Activated T-cell treated with anti-CD3 and anti-CD28 coated beads for 4 hours (primary cell): ENCODE measurements at regions not wholly inside any gene's neighbourhood (a gene's known extent, or its start where the extent isn't known, plus 50 kb on each side); places are given as distances from the start of the nearest gene placed in this dataset.
"Not testable (repeated sequence)": the region's sequence is repeated elsewhere in the genome, so short reads cannot be mapped to it uniquely, and the experiment has no call there.

Experiments
- DNase-seq: peaks from one replicate; pipeline ENCODE4 v3.0.0-alpha.2; 2020

- DNase-seq, result no peak
Observed at GRCh38 chr12:131425112-131426075, 285.5 kb upstream of the SFSWAP start.

GRCh38 chr12:131428091-131428685 is 282.7 kb upstream of the SFSWAP start:
- DNase-seq, result no peak

DNA sequence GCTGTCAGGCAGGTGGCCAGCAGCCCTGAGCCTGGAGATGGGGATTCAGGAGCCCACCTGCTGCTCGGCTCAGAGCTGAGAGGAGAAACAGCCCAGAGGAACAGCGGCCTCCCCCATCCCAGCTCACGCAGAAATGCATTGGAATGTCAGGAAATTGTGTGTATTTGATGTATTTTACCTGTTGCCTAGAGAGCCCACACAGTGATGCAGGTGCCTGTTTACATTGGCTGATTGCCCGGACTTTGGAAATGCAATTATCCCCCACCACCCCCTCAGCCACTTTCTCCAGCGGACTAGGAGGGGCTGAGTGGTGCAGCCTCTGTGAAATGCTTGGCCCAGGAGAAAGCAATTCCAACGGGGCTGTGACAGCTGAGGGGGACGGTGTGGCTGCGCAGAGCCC is 281.7 kb upstream of the SFSWAP start:
- not testable (repeated sequence) for DNase-seq

DNA sequence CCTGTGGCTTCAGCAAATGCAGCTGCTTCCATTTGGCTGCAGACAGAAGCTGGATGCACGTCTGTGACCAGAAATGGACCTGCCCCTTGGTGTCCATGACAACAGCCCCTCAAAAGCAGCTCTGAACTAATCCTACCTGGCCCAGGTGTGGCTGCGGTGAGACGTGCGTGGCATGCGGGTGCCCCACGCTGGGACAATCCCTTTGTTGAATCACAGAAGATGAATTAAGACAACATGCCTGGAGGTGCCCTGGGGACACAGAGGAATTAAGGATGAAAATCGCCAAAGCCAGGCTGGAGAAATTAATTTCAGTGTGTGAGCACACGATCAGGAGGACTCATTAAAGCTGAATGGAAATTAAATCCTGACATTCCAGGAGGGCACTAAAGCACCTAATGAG is 281.2 kb upstream of the SFSWAP start:
- DNase-seq, result not testable (repeated sequence)

DNA sequence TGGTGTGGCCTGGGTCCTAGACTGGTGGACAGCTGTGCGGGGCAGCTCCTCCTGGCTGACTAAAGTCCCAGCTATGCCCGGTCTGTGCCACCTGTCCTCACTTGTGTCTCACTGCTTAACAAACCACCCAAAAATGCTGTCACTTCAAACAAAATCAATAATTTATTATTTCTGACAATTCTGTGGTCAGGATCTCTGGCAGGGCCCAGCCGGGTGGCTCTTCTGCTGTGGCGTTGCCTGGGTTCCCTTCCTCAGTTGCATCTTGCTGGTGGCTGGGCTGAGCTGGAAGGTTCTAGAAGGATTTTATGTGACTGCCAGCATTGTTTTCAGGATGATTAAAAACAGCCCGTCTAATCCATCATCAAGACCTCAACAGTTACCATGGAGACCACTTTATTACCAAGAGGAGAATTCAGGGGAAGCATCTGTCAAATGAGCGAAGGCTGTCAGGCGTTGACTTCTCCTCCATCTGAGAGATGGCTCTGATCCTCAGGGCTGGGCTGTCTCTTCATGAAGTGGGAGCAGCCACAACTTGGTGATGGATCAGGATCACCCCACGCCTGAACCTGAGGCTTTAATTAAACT is 280.6 kb upstream of the SFSWAP start:
- no peak for DNase-seq

DNA sequence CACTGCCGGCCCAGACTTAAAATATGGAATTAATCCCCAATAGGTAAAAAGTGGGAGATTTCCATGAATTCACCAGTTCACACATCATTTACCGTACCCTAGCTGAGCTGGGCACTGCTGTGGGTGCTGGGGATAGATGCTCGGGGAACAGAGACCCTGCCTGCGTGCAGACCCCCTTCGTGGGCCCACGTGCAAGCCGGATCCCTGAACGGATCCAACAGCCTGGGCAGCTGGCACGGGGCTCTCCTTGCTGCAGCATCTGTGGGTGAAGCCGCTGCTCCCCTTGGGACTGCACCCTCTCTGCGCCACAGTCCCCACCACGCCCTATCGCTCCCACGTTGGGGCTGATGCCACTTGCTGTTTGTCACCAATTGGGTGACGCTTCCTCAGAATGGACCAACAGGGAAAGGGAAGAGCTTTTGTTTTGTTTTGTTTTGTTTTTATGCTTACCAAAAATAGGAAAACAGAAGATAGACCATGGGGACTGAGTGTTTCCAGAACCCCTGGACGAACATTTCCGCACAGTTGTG is 279.7 kb upstream of the SFSWAP start:
- not testable (repeated sequence) for DNase-seq

DNA sequence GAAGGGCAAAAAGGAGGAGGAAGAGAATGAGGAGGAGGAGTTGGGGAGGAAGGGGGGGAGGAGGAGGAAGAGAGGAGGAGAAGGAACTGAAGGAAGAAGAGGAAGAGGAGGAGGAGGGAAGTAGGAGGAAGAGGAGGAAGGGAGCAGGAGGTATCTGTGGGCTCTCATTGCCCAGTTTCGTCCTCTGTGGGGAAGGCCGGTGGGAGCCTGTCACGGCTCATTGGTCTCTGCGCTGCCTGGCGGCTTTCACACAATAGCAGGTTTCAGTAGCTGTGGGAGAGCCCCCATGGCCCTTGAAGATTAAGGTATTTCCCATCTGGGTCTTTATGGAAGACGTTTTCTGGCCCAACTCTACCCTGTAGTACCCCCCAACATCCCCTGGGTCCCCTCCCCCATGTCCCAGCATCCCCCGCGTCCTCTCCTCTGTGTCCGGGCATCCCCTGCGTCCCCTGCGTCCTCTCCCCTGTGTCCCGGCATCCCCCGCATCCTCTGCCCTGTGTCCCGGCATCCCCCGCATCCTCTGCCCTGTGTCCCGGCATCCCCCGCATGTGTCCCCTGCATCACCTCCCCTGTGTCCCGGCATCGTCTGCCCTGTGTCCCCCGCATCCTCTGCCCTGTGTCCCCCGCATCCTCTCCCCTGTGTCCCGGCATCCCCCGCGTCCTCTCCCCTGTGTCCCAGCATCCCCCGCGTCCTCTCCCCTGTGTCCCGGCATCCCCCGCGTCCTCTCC is 278.2 kb upstream of the SFSWAP start:
- no peak for DNase-seq

DNA sequence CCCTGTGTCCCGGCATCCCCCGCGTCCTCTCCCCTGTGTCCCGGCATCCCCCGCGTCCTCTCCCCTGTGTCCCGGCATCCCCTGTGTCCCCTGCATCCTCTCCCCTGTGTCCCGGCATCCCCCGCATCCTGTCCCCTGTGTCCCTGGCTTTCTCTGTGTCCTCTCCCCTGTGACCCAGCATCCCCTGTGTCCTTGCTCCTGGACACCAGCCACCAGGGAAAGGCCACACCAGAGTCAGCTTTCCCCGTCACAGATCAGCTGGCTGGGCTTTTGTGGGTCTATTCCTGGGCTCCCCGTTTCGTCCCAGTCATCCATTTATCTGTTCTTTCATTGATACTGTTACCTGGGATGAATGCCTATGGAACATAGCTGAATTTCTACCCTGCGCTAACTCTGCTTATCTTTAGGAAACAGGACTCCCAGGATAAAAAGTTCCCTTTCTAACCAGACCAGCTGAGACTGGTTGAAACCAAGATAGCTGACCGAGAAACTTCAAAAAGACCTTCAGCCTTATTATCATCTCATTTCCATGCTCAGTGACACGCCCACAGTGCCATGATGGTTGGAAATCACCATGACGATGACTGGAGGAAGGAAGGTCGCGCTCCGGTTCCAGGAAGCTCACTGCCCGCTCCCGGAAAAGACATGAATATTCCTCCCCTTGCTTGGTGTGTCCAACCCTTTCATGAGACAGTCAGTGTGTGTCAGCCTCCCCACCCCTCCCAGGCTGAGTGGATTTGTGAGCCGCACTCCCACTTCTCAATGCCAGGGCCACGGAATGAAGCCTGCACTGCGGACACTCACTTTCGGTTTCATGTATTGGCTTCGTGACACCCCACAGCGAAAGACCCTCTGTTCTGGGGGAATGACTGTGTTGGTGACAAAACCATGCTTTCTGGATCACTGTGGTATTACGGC is 276.4 kb upstream of the SFSWAP start:
- DNase-seq, result no peak

DNA sequence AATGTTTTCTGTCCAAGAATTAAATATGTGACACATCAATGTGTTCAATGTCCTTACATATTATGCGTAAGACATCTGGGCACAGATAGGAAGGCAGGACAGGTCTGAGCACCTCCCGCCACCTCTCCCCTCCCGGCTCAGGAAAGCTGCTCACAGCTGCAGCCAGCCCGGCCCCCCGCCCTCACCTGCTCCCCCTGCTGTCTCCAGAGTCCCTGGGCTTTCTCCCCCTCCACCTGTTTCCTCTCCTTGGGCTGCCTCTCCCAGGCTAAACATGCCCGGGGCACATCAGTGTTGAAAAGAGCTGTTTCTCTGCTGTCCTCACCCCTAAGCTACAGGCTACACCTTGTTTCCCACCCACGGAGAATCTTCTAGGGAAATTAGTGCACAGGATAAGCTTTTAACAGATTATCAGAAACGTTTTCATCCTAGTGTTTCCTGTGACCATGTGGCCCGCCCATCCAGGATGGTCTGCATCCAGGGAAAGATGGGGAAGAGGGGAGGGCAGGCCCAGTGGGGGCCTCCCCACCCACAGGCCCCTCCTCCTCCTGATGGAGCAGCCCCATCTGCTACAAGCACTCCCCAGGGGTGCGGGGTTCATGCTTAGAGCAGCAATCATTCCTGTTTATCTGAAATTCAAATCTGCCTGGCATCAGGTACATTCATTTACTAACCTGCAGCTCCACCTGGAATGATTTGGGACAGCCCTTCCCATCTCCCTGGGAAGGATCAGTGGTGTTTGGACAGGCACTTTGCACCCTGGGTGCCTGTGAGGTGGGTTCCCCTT is 273.8 kb upstream of the SFSWAP start:
- no peak for DNase-seq

GRCh38 chr12:131437706-131438492 is 273.0 kb upstream of the SFSWAP start:
- DNase-seq, result no peak

DNA sequence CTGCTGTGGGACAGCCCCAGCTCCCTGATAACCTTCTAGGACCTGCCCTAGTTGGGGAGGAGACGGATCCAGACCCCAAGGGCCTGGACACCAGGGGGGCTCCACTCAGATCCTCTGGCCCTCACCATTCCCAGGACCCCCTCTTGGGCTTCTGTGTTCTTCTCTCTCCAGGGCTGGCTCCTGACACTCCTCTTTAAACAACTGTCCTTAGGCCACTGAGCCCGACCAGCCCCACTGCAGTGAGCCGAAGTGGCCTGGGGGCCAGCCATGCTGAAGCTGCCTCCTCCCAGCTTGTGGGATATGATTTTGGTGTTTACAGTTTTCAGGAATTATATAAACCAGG is 272.4 kb upstream of the SFSWAP start:
- DNase-seq, result not testable (repeated sequence)

DNA sequence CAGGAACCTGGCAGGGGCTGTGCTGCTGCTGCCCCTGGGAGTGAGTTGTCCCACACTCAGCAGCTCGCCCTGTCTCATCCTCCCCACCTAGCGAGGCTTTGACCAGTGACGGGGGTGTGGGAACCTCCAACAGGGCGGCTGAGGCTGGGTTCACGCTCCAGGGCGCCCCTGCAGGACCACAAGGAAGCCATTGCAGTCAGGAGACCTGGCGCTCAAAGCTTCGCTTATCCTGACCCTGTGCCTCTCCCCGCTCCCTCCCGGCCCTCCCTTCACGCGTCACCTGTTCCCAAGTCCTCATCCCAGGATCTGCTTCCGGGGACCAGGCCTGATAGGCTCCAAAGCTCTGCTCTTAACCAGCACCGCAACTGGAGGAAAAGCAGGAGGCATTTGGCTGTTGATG is 272.0 kb upstream of the SFSWAP start:
- no peak for DNase-seq

DNA sequence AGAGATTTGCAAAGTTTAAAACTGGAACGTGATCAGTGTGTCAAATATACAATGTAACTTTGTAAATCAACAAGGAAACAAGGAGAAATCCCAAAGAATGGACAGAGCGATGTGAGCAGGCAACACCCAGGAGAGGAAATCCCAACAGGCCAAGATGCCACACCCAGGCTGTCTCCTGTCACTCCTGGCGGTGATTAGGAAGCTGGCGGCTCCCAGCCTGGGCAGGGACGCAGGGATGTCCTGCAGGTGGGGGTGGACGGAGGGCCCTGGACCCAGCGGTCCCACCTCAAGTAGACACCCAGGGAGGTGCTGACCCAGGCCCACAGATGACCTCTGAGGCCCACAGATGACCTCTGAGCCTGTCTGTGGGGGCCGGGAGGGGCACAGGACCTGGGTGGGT is 271.1 kb upstream of the SFSWAP start:
- DNase-seq, result not testable (repeated sequence)

DNA sequence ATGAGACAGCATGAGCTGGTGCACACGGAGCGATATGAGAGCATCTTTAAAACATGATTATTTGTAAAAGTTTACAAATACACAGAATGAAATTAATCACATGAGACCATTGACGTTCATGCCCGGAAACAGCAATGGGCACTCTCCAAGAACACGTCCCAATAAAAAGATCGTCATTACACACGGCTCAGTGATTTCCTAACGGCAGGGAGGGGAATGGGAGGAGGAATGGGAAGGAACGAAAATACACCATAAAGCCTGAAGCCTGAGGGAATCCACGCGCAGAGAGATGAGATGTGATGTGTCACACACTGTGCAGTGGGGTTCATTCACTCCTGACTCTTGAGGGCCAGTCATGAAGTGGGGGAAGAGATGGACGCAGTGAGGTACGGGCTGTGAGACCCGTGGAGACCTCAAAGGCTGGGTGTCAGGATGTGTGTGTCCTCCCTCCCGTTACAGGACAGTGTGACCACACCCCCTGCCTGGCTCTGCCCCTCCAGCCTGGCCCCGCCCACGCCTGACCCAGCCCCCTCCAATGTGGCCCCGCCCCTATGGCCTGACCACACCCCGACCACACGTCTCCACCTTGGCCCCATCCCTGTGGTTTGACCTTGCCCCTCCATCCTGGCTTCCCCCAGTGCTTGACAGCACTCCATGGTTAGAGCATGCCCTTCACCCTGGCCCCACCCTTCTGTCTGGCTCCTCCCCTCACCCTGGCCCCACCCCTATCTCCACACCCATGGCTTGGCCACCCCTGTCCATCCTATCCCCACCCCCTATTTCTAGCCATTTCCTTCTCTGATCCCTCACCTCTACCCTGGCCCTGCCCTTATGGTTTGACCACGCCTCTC is 270.5 kb upstream of the SFSWAP start:
- DNase-seq, result not testable (repeated sequence)

DNA sequence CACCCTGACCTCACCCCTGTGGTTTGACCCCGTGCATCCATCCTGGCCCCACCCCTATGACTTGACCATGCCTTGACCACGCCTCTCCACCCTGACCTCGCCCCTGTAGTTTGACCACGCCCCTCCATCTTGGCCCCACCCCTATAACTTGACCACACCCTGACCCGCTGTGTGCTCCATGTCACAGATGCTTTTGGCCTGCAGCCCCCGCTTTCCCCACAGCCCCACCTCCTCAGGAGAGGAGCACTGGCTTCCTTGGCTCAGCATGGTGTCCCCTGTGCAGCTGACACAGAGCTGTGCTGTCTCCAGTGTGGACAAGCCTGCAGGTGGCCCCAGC is 269.9 kb upstream of the SFSWAP start:
- no peak for DNase-seq

DNA sequence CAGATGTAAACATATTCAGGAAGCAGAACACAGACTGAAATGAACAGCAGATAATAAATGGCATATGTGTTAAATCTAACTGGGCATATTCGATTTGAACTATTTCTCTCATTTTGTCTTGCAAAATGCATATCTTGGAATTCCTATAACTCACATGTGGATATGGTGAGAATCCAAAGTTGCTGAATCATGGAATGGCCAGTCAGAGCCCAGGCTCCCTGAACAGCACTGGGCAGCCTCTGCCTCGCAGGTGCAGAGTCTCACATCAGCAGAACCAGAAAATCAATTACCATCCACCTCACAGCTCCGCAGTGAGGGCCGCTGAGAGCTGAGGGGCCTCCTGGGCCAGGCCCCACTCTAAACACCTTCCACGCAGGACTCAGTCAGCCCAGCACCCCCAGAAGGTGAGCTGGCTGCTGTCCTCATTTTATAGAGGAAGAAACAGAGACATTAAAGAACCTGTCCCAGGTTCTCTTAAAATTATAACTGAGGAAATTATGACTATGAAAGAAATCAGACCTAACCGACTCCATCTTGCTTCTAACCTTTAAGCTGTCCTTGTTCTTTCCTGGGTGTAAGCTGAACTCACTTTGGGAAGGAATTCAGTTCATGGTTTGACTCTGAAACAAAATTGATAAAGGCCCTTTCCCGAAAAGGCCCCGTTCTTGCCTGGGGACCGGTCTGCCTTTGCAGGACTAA is 269.1 kb upstream of the SFSWAP start:
- DNase-seq, result no peak

DNA sequence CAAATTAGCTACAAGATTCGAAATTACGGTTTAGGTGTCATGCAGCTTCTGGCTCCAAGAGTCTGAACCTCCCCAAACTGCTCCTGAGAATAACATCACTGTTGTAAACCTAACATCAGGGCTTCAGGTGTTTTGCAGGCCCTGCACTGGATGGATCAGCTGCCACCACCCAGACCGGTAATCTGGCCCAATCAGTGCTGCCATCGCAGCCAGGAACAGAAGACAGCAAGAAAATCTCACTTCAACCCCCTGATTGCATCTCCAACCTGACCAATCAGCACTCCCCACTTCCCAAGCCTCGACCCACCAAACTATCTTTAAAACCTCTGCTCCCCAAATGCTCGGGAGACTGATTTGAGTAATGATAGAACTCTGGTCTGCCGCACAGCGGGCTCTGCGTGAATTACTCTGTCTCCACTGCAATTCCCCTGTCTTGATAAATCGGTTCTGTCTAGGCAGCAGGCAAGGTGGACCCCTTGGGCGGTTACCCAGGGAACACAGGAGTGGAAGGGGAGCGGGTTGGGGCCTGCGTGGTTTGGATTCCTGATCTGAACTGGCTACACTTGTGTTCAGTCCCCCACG is 268.5 kb upstream of the SFSWAP start:
- no peak for DNase-seq
